Ovary (tissue), 7 donors: ENCODE measurements at regions not wholly inside any gene's neighbourhood (a gene's known extent, or its start where the extent isn't known, plus 50 kb on each side); places are given as distances from the start of the nearest gene placed in this dataset.

Source experiments
- DNase-seq, 5 donors: peaks; one replicate each; pipeline ENCODE4 v3.0.0-alpha.2; 2019 to 2020
- H3K27ac ChIP-seq, 2 donors: fragments of 200-600 bp; one replicate each; pipeline versions ENCODE4 v1.5.1 to v1.8.0; 2019 to 2022
- H3K27me3 ChIP-seq: fragments of 200-600 bp; one replicate; pipeline ENCODE4 v1.8.0; 2022
- H3K36me3 ChIP-seq: fragments of 200-600 bp; sonication (generic); one replicate; pipeline ENCODE4 v1.5.1; 2019
- H3K4me1 ChIP-seq: one replicate; pipeline ENCODE4 v1.8.1; 2013; ENCODE audit warnings: mild to moderate bottlenecking, moderate library complexity; ENCODE audit not compliant: insufficient read depth
- H3K4me3 ChIP-seq: fragments of 200-600 bp; sonication (generic); one replicate; pipeline ENCODE4 v1.5.1; 2017
- H3K9me3 ChIP-seq, 2 donors: fragments of 200-600 bp in 1 of 2; sonication (generic) in 1 of 2; one replicate each; pipeline versions ENCODE4 v1.5.1 to v1.8.1; 2013 to 2019; ENCODE audit warnings: mild to moderate bottlenecking in 1 of 2, moderate library complexity in 1 of 2
- EP300 ChIP-seq: sonication (generic); formaldehyde crosslinking; IDR thresholded peaks from one replicate; pipeline ENCODE4 v1.6.1; 2017; ENCODE audit warnings: antibody characterized with exemption
- POLR2A ChIP-seq: fragments of 450-650 bp; IDR thresholded peaks from one replicate; pipeline ENCODE4 v1.6.1; 2017; ENCODE audit warnings: antibody characterized with exemption, mild to moderate bottlenecking, moderate library complexity
- WGBS, 3 donors: extraction: QIAGEN DNeasy Blood & Tissue Kit in 1 of 3; methylation state at CpG; one replicate each; pipeline versions ENCODE4 v1.1.5 to v1.1.7; 2013 to 2017; 5-methylcytosine and 5-hydroxymethylcytosine counted together
- intact Hi-C, 4 donors: fragments of 100-400 bp; cut with DNase I; formaldehyde crosslinking; loops; one replicate each; pipeline versions ENCODE4 v1.11.0 to v1.15.1; 2022 to 2023
- TF ChIP-seq, protein P1 (sequence below), 3 donors: fragments of 450-650 bp in 2 of 3; fragments of 200-600 bp in 1 of 3; IDR thresholded peaks; one replicate each; pipeline versions ENCODE4 v1.5.1 to v1.8.0; 2016 to 2022; ENCODE audit warnings: antibody characterized with exemption in 3 of 3, mild to moderate bottlenecking in 1 of 3
- donor health status: DM: no; HTN: no; CAD: no; lungs with moderate emphysema.
- donor health status: DM: no; HTN: no; CAD: no.
- donor health status: Bipolar disorder and iron deficiency.
- donor health status: DM: no; HTN: no; CAD: no.
- donor health status: DM: yes; HTN: yes; CAD: no.

DNA sequence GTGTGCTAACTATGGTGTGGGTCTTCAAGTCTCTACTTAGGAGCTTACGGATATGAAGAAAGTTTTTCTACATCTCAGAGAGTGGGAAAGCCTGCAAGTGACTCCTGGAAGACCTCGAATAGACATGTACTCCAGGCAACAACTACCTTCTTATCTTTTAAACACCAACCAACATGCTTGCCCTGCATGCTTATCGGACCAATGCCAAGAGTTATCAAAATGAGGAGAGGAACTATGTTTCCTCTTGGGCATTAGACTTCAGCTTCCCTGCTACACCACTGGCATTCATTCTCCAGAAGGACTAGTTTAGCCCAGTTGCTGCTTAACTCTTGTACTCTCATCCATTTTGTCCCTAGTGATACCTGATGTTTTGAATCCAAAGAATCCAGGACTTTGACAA is 74.7 kb upstream of the MAN2A1 start:
- H3K36me3 ChIP-seq = no peaks in the 10 kb centered on the region
- H3K4me3 ChIP-seq = no peak overlapping the region
- H3K27me3 ChIP-seq = no peaks in the 10 kb centered on the region
- 90 to 94% (median 91%) methylated on average over 3 of the region's 3 CpGs for WGBS, 3 donors
- no peak for DNase-seq
- intact Hi-C loops = no loop called here
- H3K27ac ChIP-seq = no peak overlapping the region
- TF ChIP-seq POLR2A (no peak), EP300 (no peak)
- TF ChIP-seq, protein P1, sequence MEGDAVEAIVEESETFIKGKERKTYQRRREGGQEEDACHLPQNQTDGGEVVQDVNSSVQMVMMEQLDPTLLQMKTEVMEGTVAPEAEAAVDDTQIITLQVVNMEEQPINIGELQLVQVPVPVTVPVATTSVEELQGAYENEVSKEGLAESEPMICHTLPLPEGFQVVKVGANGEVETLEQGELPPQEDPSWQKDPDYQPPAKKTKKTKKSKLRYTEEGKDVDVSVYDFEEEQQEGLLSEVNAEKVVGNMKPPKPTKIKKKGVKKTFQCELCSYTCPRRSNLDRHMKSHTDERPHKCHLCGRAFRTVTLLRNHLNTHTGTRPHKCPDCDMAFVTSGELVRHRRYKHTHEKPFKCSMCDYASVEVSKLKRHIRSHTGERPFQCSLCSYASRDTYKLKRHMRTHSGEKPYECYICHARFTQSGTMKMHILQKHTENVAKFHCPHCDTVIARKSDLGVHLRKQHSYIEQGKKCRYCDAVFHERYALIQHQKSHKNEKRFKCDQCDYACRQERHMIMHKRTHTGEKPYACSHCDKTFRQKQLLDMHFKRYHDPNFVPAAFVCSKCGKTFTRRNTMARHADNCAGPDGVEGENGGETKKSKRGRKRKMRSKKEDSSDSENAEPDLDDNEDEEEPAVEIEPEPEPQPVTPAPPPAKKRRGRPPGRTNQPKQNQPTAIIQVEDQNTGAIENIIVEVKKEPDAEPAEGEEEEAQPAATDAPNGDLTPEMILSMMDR (IDR thresholded peaks at IDR 0.05) = no peak
- no peaks in the 10 kb centered on the region for H3K9me3 ChIP-seq
- H3K4me1 ChIP-seq = no peaks in the 10 kb centered on the region

DNA sequence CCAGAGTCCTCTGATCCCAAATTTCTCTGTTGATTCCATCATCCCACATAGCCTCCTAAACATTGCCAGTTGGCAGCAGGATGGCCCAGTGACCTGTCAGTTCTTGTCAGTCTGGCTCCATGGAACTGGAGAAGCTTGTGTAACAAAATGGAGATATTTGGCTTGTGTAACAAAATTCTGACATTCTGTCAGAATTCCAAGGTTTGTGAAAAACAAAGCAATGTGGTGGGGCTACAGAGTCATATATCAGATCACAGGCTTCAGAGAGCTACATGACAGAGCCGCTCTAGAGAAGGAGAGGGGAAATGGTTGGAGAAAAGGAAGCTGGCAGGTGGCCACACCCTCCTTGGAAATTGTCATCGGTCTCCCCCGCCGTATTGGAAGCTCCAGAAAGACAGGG is 75.4 kb upstream of the MAN2A1 start:
- 86 to 91% (median 87%) methylated on average over 4 of the region's 4 CpGs for WGBS, 3 donors
- intact Hi-C loops = no loop called here
- no peak overlapping the region for H3K27ac ChIP-seq
- no peaks in the 10 kb centered on the region for H3K36me3 ChIP-seq
- no peaks in the 10 kb centered on the region for H3K4me1 ChIP-seq
- no peak overlapping the region for H3K4me3 ChIP-seq
- TF ChIP-seq EP300 = no peak
- no peak for TF ChIP-seq POLR2A
- TF ChIP-seq, protein P1 (IDR thresholded peaks at IDR 0.05) = no peak
- DNase-seq = no peak
- no peaks in the 10 kb centered on the region for H3K27me3 ChIP-seq
- no peaks in the 10 kb centered on the region for H3K9me3 ChIP-seq

DNA sequence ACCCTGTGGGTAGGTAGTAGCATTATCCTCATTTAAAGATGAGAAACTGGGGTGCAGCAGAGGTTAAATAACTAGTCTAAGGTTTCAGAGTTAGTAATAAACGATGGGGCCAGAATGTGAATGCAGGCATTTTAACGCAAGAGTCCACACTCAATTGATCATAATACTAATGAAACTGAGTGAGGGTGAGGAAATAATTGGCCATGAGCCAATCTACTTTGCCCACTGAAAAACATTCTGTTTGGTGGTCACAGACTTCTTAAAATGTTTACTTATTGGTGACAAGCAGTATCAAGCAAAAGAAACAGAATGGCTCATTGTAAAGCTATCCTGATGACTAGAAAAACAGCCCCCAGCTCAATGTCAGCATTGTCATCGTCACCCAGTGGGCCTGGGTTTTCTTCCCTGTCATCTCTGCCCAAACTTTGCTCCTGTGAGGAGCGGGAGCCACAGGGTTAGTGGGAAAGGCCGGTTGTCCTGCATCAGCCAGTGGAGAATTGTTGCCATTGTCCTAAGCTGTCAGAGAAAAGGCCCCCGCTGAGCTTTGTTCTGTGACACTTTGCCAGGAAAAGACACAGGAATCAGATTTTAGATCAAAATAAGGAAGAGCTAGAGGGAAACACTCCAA is 77.3 kb upstream of the MAN2A1 start:
- Histone ChIP-seq H3K27ac (no peak overlapping the region), H3K4me3 (no peak overlapping the region), H3K4me1 (no peaks in the 10 kb centered on the region), H3K36me3 (no peaks in the 10 kb centered on the region), H3K9me3 (no peaks in the 10 kb centered on the region), H3K27me3 (no peaks in the 10 kb centered on the region)
- TF ChIP-seq POLR2A = no peak
- TF ChIP-seq, protein P1 (IDR thresholded peaks at IDR 0.05) = no peak
- TF ChIP-seq EP300 = no peak
- no peak for DNase-seq
- intact Hi-C loops = no loop called here
- WGBS, 3 donors = 73 to 82% (median 79%) methylated on average over 6 of the region's 6 CpGs

DNA sequence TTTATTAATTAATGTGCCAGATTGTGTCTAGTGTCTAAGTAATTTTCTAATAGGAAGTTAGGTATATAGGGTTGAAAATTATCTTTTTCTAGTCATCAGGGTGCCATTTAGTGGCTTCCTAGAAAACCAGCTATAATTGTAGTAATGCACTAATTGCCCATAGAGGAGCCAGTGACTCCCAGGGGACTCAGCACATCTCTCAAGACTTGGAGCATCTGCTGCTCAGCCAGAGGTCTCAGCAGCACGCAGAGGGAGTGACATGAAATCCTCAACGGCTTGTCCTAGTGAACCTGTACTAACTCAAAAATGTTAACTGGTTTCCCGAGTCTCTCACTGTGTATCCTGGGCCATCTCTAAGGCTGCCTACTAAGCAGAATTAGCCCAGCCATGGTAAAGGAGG is 78.2 kb upstream of the MAN2A1 start:
- H3K27ac ChIP-seq = no peak overlapping the region
- H3K9me3 ChIP-seq = no peaks in the 10 kb centered on the region
- H3K27me3 ChIP-seq = no peaks in the 10 kb centered on the region
- TF ChIP-seq EP300 = no peak
- TF ChIP-seq, protein P1 (IDR thresholded peaks at IDR 0.05) = no peak
- 78 to 82% (median 79%) methylated on average over 3 of the region's 3 CpGs for WGBS, 3 donors
- no peaks in the 10 kb centered on the region for H3K4me1 ChIP-seq
- H3K36me3 ChIP-seq = no peaks in the 10 kb centered on the region
- no peak for DNase-seq
- intact Hi-C loops = no loop called here
- no peak overlapping the region for H3K4me3 ChIP-seq
